ENCODE measurements at regions not wholly inside any gene's neighbourhood (a gene's known extent, or its start where the extent isn't known, plus 50 kb on each side); places are given as distances from the start of the nearest gene placed in this dataset.
"Not testable (repeated sequence)": the region's sequence is repeated elsewhere in the genome, so short reads cannot be mapped to it uniquely, and the experiment has no call there.

DNA sequence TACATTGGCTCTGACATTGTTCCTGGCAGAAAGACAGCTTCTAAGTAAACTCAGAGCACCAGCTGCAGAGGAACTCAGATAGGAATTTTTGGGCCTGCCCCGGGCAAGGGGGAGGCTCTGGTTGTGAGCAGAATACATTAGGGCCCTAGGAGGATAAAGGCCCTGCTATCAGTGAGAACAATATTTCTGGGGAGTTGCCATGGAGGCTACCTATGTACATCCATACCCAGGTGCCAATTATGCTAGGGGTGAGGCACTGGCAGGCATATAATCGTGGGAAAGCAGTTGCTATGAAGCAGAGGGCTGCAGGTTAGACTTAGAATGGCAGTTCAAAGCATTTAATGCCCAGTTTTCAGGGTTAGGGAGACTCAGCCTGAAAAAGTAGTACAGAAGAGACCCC, 273.5 kb upstream of the EDA2R start:
- H3K36me3 ChIP-seq (ENCODE audit: control insufficient read depth, insufficient read depth, low read length, severe bottlenecking) = no peaks in the 10 kb centered on the region
- peaks cover 16% of the 10 kb centered on the region for H3K27me3 ChIP-seq (replicated peaks; ENCODE audit: control insufficient read depth, insufficient read depth, low read length)
- H3K4me3 ChIP-seq (ENCODE audit: low read length) = no peak overlapping the region
- H3K4me1 ChIP-seq (ENCODE audit: control insufficient read depth, insufficient read depth, low read length) = no peaks in the 10 kb centered on the region
- DNase-seq (ENCODE audit: low read depth) = no peak
- no peak overlapping the region for H3K9ac ChIP-seq (ENCODE audit: low read length)
- peaks cover 3% of the 10 kb centered on the region for H3K9me3 ChIP-seq (ENCODE audit: control insufficient read depth, low read length)

DNA sequence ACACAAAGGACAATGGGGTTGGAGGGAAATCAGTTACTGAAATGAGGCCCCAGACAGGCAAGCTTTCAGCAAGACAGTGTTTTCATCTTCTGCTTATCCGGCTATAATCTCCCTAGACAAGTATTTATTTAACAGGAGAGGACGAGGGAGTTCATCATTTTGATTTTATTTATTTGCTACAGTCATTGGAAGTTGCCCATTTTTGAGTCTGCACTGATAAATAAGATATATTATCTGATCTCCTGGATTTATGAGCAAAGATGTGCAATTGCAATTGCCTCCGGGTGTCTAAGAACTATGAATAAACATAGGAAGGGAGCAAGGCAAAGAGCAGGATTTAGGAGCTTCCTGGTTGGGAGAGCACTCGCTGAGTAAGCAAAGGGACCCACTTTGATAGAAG, 263.2 kb upstream of the EDA2R start:
- H3K9me3 ChIP-seq (ENCODE audit: control insufficient read depth, low read length) = no peaks in the 10 kb centered on the region
- no peak overlapping the region for H3K4me3 ChIP-seq (ENCODE audit: low read length)
- H3K4me1 ChIP-seq (ENCODE audit: control insufficient read depth, insufficient read depth, low read length) = no peaks in the 10 kb centered on the region
- no peak for DNase-seq (ENCODE audit: low read depth)
- no peaks in the 10 kb centered on the region for H3K36me3 ChIP-seq (ENCODE audit: control insufficient read depth, insufficient read depth, low read length, severe bottlenecking)
- H3K9ac ChIP-seq (ENCODE audit: low read length) = no peak overlapping the region
- peaks cover 21% of the 10 kb centered on the region for H3K27me3 ChIP-seq (replicated peaks; ENCODE audit: control insufficient read depth, insufficient read depth, low read length)

DNA sequence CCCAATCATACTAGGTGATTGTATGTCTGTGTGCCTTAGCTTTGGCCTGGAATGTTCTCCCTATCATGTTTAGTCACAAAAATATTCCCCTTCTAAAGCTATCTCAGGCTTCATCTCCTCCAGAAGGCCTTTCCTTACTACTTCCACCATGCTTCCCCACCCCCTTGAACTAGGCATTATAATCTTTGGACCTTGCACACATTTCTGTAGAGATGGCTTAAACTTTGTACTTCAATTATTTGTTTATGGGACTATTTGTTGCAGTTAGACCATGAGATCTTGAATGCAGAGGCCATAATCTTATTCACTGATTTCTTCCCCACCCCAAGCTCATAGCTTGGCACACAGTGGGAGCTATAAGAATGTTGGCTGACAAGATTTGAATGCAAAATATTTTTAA, 262.0 kb upstream of the EDA2R start:
- no peak overlapping the region for H3K9ac ChIP-seq (ENCODE audit: low read length)
- no peak for DNase-seq (ENCODE audit: low read depth)
- peaks cover 24% of the 10 kb centered on the region for H3K27me3 ChIP-seq (replicated peaks; ENCODE audit: control insufficient read depth, insufficient read depth, low read length)
- no peaks in the 10 kb centered on the region for H3K36me3 ChIP-seq (ENCODE audit: control insufficient read depth, insufficient read depth, low read length, severe bottlenecking)
- no peaks in the 10 kb centered on the region for H3K9me3 ChIP-seq (ENCODE audit: control insufficient read depth, low read length)
- H3K4me1 ChIP-seq (ENCODE audit: control insufficient read depth, insufficient read depth, low read length) = no peaks in the 10 kb centered on the region
- no peak overlapping the region for H3K4me3 ChIP-seq (ENCODE audit: low read length)

DNA sequence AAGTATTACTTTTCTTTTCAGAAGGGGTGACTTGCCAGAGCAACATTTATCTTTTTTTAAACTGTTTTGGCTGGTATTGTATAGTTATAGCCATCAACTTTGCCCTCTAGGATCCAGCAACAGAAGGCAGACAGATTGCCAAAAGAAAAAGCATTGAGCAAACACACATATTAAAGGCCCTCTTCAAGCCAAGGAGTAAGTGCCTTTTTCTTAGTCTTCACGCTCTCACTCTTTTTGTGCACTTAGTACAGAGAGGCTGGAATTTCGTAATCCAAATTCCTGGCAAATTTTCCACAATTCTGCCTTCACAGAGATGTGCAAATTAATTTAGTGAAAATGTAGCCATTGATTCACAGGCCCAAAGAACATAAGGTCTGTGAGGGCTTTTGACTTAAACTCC, 253.1 kb upstream of the EDA2R start:
- Histone ChIP-seq H3K4me3 (ENCODE audit: low read length) (no peak overlapping the region), H3K27me3 (replicated peaks; ENCODE audit: control insufficient read depth, insufficient read depth, low read length) (peaks cover 10% of the 10 kb centered on the region), H3K4me1 (ENCODE audit: control insufficient read depth, insufficient read depth, low read length) (no peaks in the 10 kb centered on the region), H3K36me3 (ENCODE audit: control insufficient read depth, insufficient read depth, low read length, severe bottlenecking) (no peaks in the 10 kb centered on the region), H3K9ac (ENCODE audit: low read length) (no peak overlapping the region), H3K9me3 (ENCODE audit: control insufficient read depth, low read length) (peaks cover 3% of the 10 kb centered on the region)
- no peak for DNase-seq (ENCODE audit: low read depth)

DNA sequence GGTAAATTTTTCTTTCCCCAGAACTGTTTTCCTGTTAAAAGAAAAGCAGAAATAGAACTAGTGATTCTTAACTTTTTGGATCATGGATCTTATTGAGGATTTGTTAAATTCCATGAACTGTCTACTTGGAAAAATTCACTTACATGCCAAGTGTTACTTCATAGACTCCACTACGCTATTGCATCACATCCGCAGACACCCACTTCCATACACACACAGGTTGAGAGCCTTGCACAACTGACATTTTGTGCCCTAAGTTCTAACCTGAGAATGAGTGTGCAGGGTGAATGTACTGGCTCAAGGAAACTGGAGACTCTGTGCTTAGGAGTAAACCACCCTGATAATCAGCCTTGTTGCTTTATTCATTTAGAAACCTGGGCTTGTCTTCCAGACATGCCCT, 250.5 kb upstream of the EDA2R start:
- no peaks in the 10 kb centered on the region for H3K36me3 ChIP-seq (ENCODE audit: control insufficient read depth, insufficient read depth, low read length, severe bottlenecking)
- H3K4me1 ChIP-seq (ENCODE audit: control insufficient read depth, insufficient read depth, low read length) = no peaks in the 10 kb centered on the region
- no peak overlapping the region for H3K9ac ChIP-seq (ENCODE audit: low read length)
- H3K27me3 ChIP-seq (replicated peaks; ENCODE audit: control insufficient read depth, insufficient read depth, low read length) = peaks cover 6% of the 10 kb centered on the region
- DNase-seq (ENCODE audit: low read depth) = no peak
- H3K4me3 ChIP-seq (ENCODE audit: low read length) = no peak overlapping the region
- H3K9me3 ChIP-seq (ENCODE audit: control insufficient read depth, low read length) = peaks cover 3% of the 10 kb centered on the region

DNA sequence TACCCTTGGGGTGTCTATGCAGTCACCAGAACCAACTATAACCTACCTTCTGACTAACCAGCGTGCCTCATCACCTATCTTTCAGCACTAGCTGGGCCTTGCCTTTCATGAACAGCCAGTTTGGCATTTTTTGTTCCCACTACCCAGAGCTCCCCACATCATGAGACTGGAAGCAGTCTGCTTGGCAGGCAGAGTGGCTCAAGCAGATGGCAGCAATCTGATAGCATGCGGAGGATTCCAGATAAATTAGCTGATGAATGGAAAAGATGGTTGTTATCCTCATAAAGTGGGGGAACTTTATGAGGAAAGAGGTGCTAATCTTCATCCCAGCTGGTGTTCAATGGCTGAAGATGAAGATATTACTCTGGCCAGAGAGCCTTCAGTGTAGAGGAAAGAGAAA, 243.2 kb upstream of the EDA2R start:
- Histone ChIP-seq H3K27me3 (replicated peaks; ENCODE audit: control insufficient read depth, insufficient read depth, low read length) (peaks cover 9% of the 10 kb centered on the region), H3K36me3 (ENCODE audit: control insufficient read depth, insufficient read depth, low read length, severe bottlenecking) (no peaks in the 10 kb centered on the region), H3K9me3 (ENCODE audit: control insufficient read depth, low read length) (no peaks in the 10 kb centered on the region), H3K4me1 (ENCODE audit: control insufficient read depth, insufficient read depth, low read length) (no peaks in the 10 kb centered on the region), H3K9ac (ENCODE audit: low read length) (no peak overlapping the region), H3K4me3 (ENCODE audit: low read length) (no peak overlapping the region)
- no peak for DNase-seq (ENCODE audit: low read depth)

DNA sequence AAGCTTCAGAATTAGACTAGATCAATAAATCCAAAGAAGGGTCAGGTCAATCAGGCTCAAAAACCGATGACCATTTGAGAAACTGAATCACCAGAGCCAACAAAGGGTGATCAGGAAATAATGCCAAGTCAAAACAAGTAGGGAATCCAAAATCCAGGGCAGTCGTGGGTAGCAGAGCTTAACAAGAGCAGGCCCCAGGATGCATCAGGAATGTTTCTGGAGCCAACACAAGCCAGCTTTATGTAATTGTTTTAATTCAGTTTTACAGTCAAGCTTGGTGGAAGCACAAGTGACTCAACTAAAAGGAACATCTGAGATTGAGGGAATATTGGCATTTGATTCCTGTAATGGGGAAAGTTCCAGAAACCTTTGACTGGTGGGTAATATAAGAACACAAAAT, 237.9 kb upstream of the EDA2R start:
- Histone ChIP-seq H3K4me3 (ENCODE audit: low read length) (no peak overlapping the region), H3K27me3 (replicated peaks; ENCODE audit: control insufficient read depth, insufficient read depth, low read length) (peaks cover 11% of the 10 kb centered on the region), H3K9ac (ENCODE audit: low read length) (no peak overlapping the region), H3K36me3 (ENCODE audit: control insufficient read depth, insufficient read depth, low read length, severe bottlenecking) (no peaks in the 10 kb centered on the region), H3K9me3 (ENCODE audit: control insufficient read depth, low read length) (no peaks in the 10 kb centered on the region), H3K4me1 (ENCODE audit: control insufficient read depth, insufficient read depth, low read length) (no peaks in the 10 kb centered on the region)
- DNase-seq (ENCODE audit: low read depth) = no peak

DNA sequence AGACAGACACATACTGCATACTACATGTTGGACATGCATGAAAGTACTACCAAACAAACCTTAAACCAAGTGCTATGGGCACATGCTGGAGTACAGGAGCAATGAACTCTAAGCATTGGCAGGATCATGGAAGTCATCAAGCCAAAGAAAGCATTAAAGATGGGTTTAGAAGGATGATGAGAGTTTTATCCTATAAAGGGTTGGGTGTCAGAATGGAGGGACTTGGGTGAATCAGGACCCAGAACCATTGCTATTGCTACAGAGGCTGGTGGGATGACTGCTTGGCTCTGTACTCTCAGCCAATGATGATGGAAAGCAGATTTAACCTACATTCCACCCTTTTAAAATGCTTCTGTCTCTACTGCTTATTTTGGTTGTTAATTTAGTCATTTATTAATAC, 233.9 kb upstream of the EDA2R start:
- H3K4me3 ChIP-seq (ENCODE audit: low read length) = no peak overlapping the region
- no peak overlapping the region for H3K9ac ChIP-seq (ENCODE audit: low read length)
- DNase-seq (ENCODE audit: low read depth) = no peak
- H3K36me3 ChIP-seq (ENCODE audit: control insufficient read depth, insufficient read depth, low read length, severe bottlenecking) = no peaks in the 10 kb centered on the region
- H3K27me3 ChIP-seq (replicated peaks; ENCODE audit: control insufficient read depth, insufficient read depth, low read length) = peaks cover 11% of the 10 kb centered on the region
- no peaks in the 10 kb centered on the region for H3K9me3 ChIP-seq (ENCODE audit: control insufficient read depth, low read length)
- no peaks in the 10 kb centered on the region for H3K4me1 ChIP-seq (ENCODE audit: control insufficient read depth, insufficient read depth, low read length)

DNA sequence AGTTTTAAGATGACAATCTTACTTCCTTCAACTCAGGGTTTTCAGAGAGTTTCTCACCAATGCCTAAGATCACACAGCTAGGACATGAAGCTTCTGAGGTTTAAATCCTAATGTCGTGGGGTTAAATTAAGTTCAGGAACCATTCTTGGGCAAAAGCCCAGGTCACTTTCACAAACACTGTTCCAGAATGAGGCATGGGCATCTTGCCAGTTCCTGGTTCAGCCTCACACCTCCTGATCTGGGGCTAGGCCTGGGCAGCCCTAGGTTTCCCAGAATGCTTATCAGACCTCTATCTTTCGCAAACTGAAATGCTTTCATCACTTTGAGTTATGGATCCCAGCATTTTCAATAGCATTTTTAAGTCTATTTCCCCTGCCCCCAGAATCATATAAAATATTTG, 224.8 kb upstream of the EDA2R start:
- Histone ChIP-seq H3K27me3 (replicated peaks; ENCODE audit: control insufficient read depth, insufficient read depth, low read length) (no peaks in the 10 kb centered on the region), H3K4me3 (ENCODE audit: low read length) (no peak overlapping the region), H3K36me3 (ENCODE audit: control insufficient read depth, insufficient read depth, low read length, severe bottlenecking) (no peaks in the 10 kb centered on the region), H3K4me1 (ENCODE audit: control insufficient read depth, insufficient read depth, low read length) (no peaks in the 10 kb centered on the region), H3K9me3 (ENCODE audit: control insufficient read depth, low read length) (peaks cover 25% of the 10 kb centered on the region), H3K9ac (ENCODE audit: low read length) (no peak overlapping the region)
- no peak for DNase-seq (ENCODE audit: low read depth)

DNA sequence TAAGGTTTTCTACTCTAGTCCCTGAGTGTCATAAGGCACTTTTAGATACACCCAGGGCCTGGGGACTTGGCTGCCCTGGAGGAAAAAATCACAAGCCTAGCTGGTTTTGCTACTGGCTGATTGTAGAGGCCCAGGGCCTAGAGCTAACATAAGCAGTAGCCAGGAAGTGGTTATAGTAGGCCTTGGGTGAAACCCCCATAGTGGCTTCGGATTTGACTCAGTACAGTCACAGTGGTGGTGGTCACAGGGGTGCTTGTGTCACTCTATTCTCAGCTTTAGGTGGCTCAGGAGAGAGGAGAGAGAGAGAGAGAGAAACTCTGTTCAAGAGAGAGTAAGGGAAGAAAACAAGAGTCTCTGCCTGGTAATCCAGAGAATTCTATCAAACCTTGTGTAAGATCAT, 194.5 kb upstream of the EDA2R start:
- H3K4me3 ChIP-seq (ENCODE audit: low read length) = no peak overlapping the region
- H3K27me3 ChIP-seq (replicated peaks; ENCODE audit: control insufficient read depth, insufficient read depth, low read length) = no peaks in the 10 kb centered on the region
- H3K4me1 ChIP-seq (ENCODE audit: control insufficient read depth, insufficient read depth, low read length) = no peaks in the 10 kb centered on the region
- DNase-seq (ENCODE audit: low read depth) = no peak
- no peak overlapping the region for H3K9ac ChIP-seq (ENCODE audit: low read length)
- H3K9me3 ChIP-seq (ENCODE audit: control insufficient read depth, low read length) = peaks cover 51% of the 10 kb centered on the region
- H3K36me3 ChIP-seq (ENCODE audit: control insufficient read depth, insufficient read depth, low read length, severe bottlenecking) = no peaks in the 10 kb centered on the region

DNA sequence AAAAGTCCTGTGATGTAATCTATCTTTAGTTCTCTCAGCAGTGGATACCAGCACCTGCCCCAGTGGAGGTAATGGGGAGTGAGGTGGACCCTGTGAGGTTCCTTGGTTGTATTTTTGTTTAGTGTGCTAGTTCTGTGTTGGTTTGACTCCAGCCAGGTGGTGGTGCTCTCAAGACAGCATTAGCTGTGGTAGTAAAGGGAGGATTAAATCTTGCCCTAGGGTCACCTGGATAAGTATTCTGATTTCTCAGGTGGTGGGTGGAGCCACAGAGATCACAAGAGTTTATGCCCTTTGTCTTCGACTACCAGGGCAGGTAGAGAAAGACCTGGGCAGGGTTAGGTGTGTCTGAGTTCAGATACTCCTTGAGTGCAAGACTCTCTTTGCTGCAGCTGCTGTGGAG, 176.3 kb upstream of the EDA2R start:
- no peak for DNase-seq (ENCODE audit: low read depth)
- Histone ChIP-seq H3K4me3 (ENCODE audit: low read length) (no peak overlapping the region), H3K36me3 (ENCODE audit: control insufficient read depth, insufficient read depth, low read length, severe bottlenecking) (no peaks in the 10 kb centered on the region), H3K27me3 (replicated peaks; ENCODE audit: control insufficient read depth, insufficient read depth, low read length) (no peaks in the 10 kb centered on the region), H3K9ac (ENCODE audit: low read length) (no peak overlapping the region), H3K9me3 (ENCODE audit: control insufficient read depth, low read length) (peaks cover 24% of the 10 kb centered on the region), H3K4me1 (ENCODE audit: control insufficient read depth, insufficient read depth, low read length) (no peaks in the 10 kb centered on the region)

DNA sequence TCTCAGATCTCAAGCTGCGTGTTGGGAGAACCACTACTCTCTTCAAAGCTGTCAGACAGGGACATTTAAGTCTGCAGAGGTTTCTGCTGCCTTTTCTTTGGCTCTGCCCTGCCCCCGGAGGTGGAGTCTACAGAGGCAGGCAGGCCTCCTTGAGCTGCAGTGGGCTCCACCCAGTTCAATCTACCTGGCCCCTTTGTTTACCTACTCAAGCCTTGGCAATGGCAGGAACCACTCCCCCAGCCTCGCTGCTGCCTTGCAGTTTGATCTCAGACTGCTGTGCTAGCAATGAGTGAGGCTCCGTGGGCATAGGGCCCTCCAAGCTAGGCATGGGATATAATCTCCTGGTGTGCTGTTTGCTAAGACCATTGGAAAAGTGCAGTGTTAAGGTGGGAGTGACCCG, 155.6 kb upstream of the EDA2R start:
- H3K9ac ChIP-seq (ENCODE audit: low read length); DNase-seq (ENCODE audit: low read depth); H3K4me1 ChIP-seq (ENCODE audit: control insufficient read depth, insufficient read depth, low read length); H3K36me3 ChIP-seq (ENCODE audit: control insufficient read depth, insufficient read depth, low read length, severe bottlenecking); H3K27me3 ChIP-seq (replicated peaks; ENCODE audit: control insufficient read depth, insufficient read depth, low read length); H3K9me3 ChIP-seq (ENCODE audit: control insufficient read depth, low read length); H3K4me3 ChIP-seq (ENCODE audit: low read length): not testable (repeated sequence)
